ENCODE measurements at regions not wholly inside any gene's neighbourhood (a gene's known extent, or its start where the extent isn't known, plus 50 kb on each side); places are given as distances from the start of the nearest gene placed in this dataset.

DNA sequence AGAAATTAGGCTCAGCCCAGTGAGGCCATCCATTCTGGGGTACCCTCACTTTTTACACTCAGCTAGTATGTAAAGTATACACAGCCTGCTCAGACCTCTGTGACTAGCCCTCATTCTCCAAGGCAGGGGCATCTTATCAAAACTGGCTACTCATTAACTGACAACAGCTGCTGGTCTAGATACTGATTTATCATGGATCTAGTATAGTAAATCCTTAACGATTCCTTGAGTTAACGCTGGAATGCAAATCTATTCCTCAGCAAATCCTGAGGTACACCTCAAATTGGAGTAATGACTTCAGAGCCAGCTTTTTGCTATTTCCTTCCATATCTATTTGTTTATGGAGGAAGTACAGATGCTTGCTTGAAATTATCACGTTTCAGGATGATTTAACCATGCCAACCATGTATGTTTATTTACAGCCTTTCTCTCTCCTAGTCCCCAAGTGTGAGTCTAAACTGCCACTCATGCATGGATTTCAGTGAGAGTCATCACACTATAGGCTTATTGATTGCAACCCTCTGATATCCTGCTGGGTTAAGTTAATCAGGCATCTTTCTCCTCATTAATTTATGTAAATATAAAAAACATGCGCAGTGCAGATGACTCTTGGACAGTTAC is 70.2 kb upstream of the DOK6 start:
- TF ChIP-seq, protein P1, sequence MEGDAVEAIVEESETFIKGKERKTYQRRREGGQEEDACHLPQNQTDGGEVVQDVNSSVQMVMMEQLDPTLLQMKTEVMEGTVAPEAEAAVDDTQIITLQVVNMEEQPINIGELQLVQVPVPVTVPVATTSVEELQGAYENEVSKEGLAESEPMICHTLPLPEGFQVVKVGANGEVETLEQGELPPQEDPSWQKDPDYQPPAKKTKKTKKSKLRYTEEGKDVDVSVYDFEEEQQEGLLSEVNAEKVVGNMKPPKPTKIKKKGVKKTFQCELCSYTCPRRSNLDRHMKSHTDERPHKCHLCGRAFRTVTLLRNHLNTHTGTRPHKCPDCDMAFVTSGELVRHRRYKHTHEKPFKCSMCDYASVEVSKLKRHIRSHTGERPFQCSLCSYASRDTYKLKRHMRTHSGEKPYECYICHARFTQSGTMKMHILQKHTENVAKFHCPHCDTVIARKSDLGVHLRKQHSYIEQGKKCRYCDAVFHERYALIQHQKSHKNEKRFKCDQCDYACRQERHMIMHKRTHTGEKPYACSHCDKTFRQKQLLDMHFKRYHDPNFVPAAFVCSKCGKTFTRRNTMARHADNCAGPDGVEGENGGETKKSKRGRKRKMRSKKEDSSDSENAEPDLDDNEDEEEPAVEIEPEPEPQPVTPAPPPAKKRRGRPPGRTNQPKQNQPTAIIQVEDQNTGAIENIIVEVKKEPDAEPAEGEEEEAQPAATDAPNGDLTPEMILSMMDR (IDR thresholded peaks at IDR 0.05): no peak
- no peak for TF ChIP-seq POLR2A (IDR thresholded peaks at IDR 0.05)

Measured in heart left ventricle (tissue), 13 donors.